A549 (cell line): ENCODE measurements at regions not wholly inside any gene's neighbourhood (a gene's known extent, or its start where the extent isn't known, plus 50 kb on each side); places are given as distances from the start of the nearest gene placed in this dataset.

ENCODE experiments used
- ATAC-seq, 2 experiments: fragments of 200-7000 bp in 1 of 2; fragments of >200 bp in 1 of 2; cut with Nextera tagmentation in 1 of 2; cut with Tn5 transposase in 1 of 2; 3 replicates each; pipeline versions ENCODE4 v1.8.0 to v1.9.1; 2018 to 2020; ENCODE audit warnings: mild to moderate bottlenecking in 1 of 2, moderate library complexity in 1 of 2
- CTCF ChIA-PET: fragments of 300-600 bp; sonication (Branson Sonifier 250); formaldehyde crosslinking; extraction: SDS; loops from one replicate; lab custom pipeline; 2021; ENCODE audit warnings: antibody characterized with exemption, inconsistent platforms; lab: Yijun Ruan, JAX
- POLR2A ChIA-PET: fragments of 350-600 bp; formaldehyde crosslinking; extraction: SDS; loops from one replicate; lab custom pipeline; 2021; ENCODE audit warnings: antibody characterized with exemption, inconsistent platforms; lab: Yijun Ruan, JAX
- DNase-seq, 2 experiments: peaks; one replicate each; pipeline versions ENCODE4 v3.0.0 to v3.0.0-alpha.2; 2011 to 2016; ENCODE audit warnings: low read depth in 1 of 2, low spot score in 1 of 2
- FAIRE-seq: peaks from 2 replicates; lab custom pipeline; 2011; peaks lifted over from hg19 to GRCh38; lab: Jason Lieb, UNC
- H3K27ac ChIP-seq, 2 experiments: fragments of >200 bp; sonication (Bioruptor Twin); formaldehyde crosslinking; 3 replicates each; pipeline ENCODE4 v1.5.1; 2016 to 2017
- H3K4me1 ChIP-seq: fragments of >200 bp; sonication (Bioruptor Twin); formaldehyde crosslinking; 3 replicates; pipeline ENCODE4 v1.6.1; 2016
- H3K4me2 ChIP-seq: fragments of >200 bp; sonication (Bioruptor Twin); formaldehyde crosslinking; 3 replicates; pipeline ENCODE4 v1.6.1; 2016
- H3K4me3 ChIP-seq: fragments of >200 bp; sonication (Bioruptor Twin); formaldehyde crosslinking; 3 replicates; pipeline ENCODE4 v1.5.1; 2016
- H3K9me3 ChIP-seq: fragments of >200 bp; sonication (Bioruptor Twin); formaldehyde crosslinking; 3 replicates; pipeline ENCODE4 v1.6.1; 2016
- CBX2 ChIP-seq: fragments of 200-600 bp; sonication (generic); IDR thresholded peaks from 2 replicates; pipeline ENCODE4 v1.6.1; 2016; ENCODE audit warnings: low read depth, mild to moderate bottlenecking, borderline replicate concordance
- CHD2 ChIP-seq: fragments of 150-350 bp; IDR thresholded peaks from 2 replicates; pipeline ENCODE4 v1.6.1; 2014; ENCODE audit warnings: low read length; ENCODE audit not compliant: partially characterized antibody
- CHD4 ChIP-seq: fragments of 200-600 bp; sonication (generic); IDR thresholded peaks from 2 replicates; pipeline ENCODE4 v1.6.1; 2016; ENCODE audit warnings: antibody characterized with exemption, mild to moderate bottlenecking, borderline replicate concordance
- E2F6 ChIP-seq: IDR thresholded peaks from 2 replicates; pipeline ENCODE4 v1.6.1; 2012; ENCODE audit warnings: low read depth, borderline replicate concordance
- EHMT2 ChIP-seq: fragments of 200-600 bp; sonication (generic); IDR thresholded peaks from 2 replicates; pipeline ENCODE4 v1.6.1; 2016; ENCODE audit warnings: antibody characterized with exemption, low read depth, mild to moderate bottlenecking, moderate library complexity
- FOSL2 ChIP-seq, 2 experiments: fragments of 450-650 bp in 1 of 2; fragments of >200 bp in 1 of 2; sonication (Bioruptor Twin) in 1 of 2; formaldehyde crosslinking; IDR thresholded peaks; 2 replicates each; pipeline versions ENCODE4 v1.5.0 to v1.6.1; 2016 to 2020; ENCODE audit warnings: mild to moderate bottlenecking in 1 of 2, moderate library complexity in 1 of 2
- FOXS1 ChIP-seq: fragments of 250-450 bp; sonication (Bioruptor Pico); IDR thresholded peaks from 2 replicates; pipeline ENCODE4 v1.5.0; 2020; ENCODE audit warnings: mild to moderate bottlenecking, moderate library complexity
- GATA3 ChIP-seq: IDR thresholded peaks from 2 replicates; pipeline ENCODE4 v1.6.1; 2012; ENCODE audit warnings: borderline replicate concordance
- HEYL ChIP-seq: fragments of 250-450 bp; sonication (Bioruptor Pico); IDR thresholded peaks from 2 replicates; pipeline ENCODE4 v1.8.0; 2021; ENCODE audit warnings: mild to moderate bottlenecking, moderate library complexity
- HOXB13 ChIP-seq: fragments of 250-450 bp; sonication (Bioruptor Pico); IDR thresholded peaks from 2 replicates; pipeline ENCODE4 v1.5.0; 2020; ENCODE audit warnings: low read depth, mild to moderate bottlenecking, moderate library complexity
- KDM1A ChIP-seq: fragments of 200-600 bp; sonication (generic); IDR thresholded peaks from 2 replicates; pipeline ENCODE4 v1.6.1; 2016; ENCODE audit warnings: low read depth, mild to moderate bottlenecking
- MAFK ChIP-seq: fragments of 450-650 bp; IDR thresholded peaks from 2 replicates; pipeline ENCODE4 v1.6.1; 2014; ENCODE audit not compliant: partially characterized antibody
- MAX ChIP-seq: IDR thresholded peaks from 2 replicates; pipeline ENCODE4 v1.6.1; 2012
- NPAS2 ChIP-seq: fragments of 250-450 bp; sonication (Bioruptor Pico); IDR thresholded peaks from 2 replicates; pipeline ENCODE4 v1.8.0; 2022; ENCODE audit warnings: mild to moderate bottlenecking, moderate library complexity, borderline replicate concordance
- PBX3 ChIP-seq: IDR thresholded peaks from 2 replicates; pipeline ENCODE4 v1.6.1; 2012
- POLR2AphosphoS2 ChIP-seq: conservative IDR thresholded peaks from 2 replicates; pipeline ENCODE4 v1.6.1; 2012; ENCODE audit warnings: low read length, improper control_type of control experiment, inconsistent platforms
- RAD21 ChIP-seq, 2 experiments: fragments of >200 bp in 1 of 2; sonication (Bioruptor Twin) in 1 of 2; formaldehyde crosslinking in 1 of 2; IDR thresholded peaks in 1 of 2; conservative IDR thresholded peaks in 1 of 2; 2 replicates in 1 of 2; 3 replicates in 1 of 2; pipeline ENCODE4 v1.6.1; 2012 to 2018; ENCODE audit warnings: inconsistent platforms in 1 of 2
- RFX5 ChIP-seq: fragments of 450-650 bp; IDR thresholded peaks from 2 replicates; pipeline ENCODE4 v1.7.1; 2014; ENCODE audit warnings: antibody characterized with exemption, mild to moderate bottlenecking, moderate library complexity
- SMC3 ChIP-seq: fragments of >200 bp; sonication (Bioruptor Twin); formaldehyde crosslinking; IDR thresholded peaks from 3 replicates; pipeline ENCODE4 v1.6.1; 2018; ENCODE audit warnings: inconsistent platforms
- TP53 ChIP-seq: fragments of 250-450 bp; sonication (Bioruptor Pico); IDR thresholded peaks from 2 replicates; pipeline ENCODE4 v1.5.0; 2021; ENCODE audit warnings: mild to moderate bottlenecking, moderate library complexity
- USF2 ChIP-seq: fragments of 450-650 bp; IDR thresholded peaks from 2 replicates; pipeline ENCODE4 v1.6.1; 2014; ENCODE audit warnings: antibody characterized with exemption
- ZNF302 ChIP-seq: fragments of 250-450 bp; sonication (Bioruptor Pico); IDR thresholded peaks from 2 replicates; pipeline ENCODE4 v1.9.0; 2021; ENCODE audit warnings: inconsistent platforms, mild to moderate bottlenecking, moderate library complexity
- WGBS: methylation state at CpG from one replicate; pipeline ENCODE4 v1.1.6; 2017; ENCODE audit errors: missing lambda C conversion rate; 5-methylcytosine and 5-hydroxymethylcytosine counted together

GRCh38 chr1:221573756-221574155, 168.1 kb downstream of the DUSP10 start:
- WGBS, result 83% methylated on average over 5 of the region's 5 CpGs
- no peak for FAIRE-seq
- ChIA-PET POLR2A (no interaction called here), CTCF (interaction anchor here (0.7 to 1.1 kb wide), 2 partner anchors 11 to 402 kb away, joined by 3 read pairs; no protein-coding TSS in a partner anchor)
- H3K4me3 ChIP-seq, result no peak overlapping the region
- H3K4me1 ChIP-seq, result no peaks in the 10 kb centered on the region
- H3K4me2 ChIP-seq, result no peak overlapping the region
- ATAC-seq, result no peak
- H3K27ac ChIP-seq, result no peak overlapping the region
- DNase-seq, result no peak
- 0 out of 3 replicates have a peak, but pooled peaks cover 5% of the 10 kb centered on the region for H3K9me3 ChIP-seq
- TF ChIP-seq MAX (no peak), HEYL (CRISPR knock-in tag) (no peak), NPAS2 (CRISPR knock-in tag) (no peak), MAFK (no peak), RAD21 (conservative IDR thresholded peaks at IDR 0.05 in 1 of 2, IDR thresholded peaks at IDR 0.05 in 1 of 2) (no peak), EHMT2 (no peak), SMC3 (no peak), ZNF302 (CRISPR knock-in tag) (no peak), E2F6 (no peak), RFX5 (no peak), CHD2 (no peak), POLR2AphosphoS2 (no peak)

GRCh38 chr1:221574529-221574928, 167.4 kb downstream of the DUSP10 start:
- no peak overlapping the region for H3K4me2 ChIP-seq
- 86% methylated on average over 2 of the region's 2 CpGs for WGBS
- 0 out of 3 replicates have a peak, but pooled peaks cover 5% of the 10 kb centered on the region for H3K9me3 ChIP-seq
- ChIA-PET POLR2A (no interaction called here), CTCF (interaction anchor here (0.7 to 1.1 kb wide), 2 partner anchors 12 to 403 kb away, joined by 3 read pairs; no protein-coding TSS in a partner anchor)
- H3K4me3 ChIP-seq, result no peak overlapping the region
- ATAC-seq (no peak), DNase-seq (no peak), FAIRE-seq (no peak)
- no peak overlapping the region for H3K27ac ChIP-seq
- H3K4me1 ChIP-seq, result no peaks in the 10 kb centered on the region
- TF ChIP-seq MAX (no peak), RFX5 (no peak), CBX2 (no peak), HOXB13 (CRISPR knock-in tag) (no peak), KDM1A (no peak), FOSL2 (IDR thresholded peaks at IDR 0.05) (no peak), FOSL2 (CRISPR knock-in tag; IDR thresholded peaks at IDR 0.05) (no peak), PBX3 (no peak), USF2 (no peak), POLR2AphosphoS2 (no peak), FOXS1 (CRISPR knock-in tag) (no peak), TP53 (CRISPR knock-in tag) (no peak), NPAS2 (CRISPR knock-in tag) (no peak)

- WGBS, result 80% methylated on average over 7 of the region's 7 CpGs
- no peak for ATAC-seq
- Histone ChIP-seq H3K27ac (no peak overlapping the region), H3K9me3 (0 out of 3 replicates have a peak, but pooled peaks cover 5% of the 10 kb centered on the region), H3K4me3 (no peak overlapping the region), H3K4me1 (no peaks in the 10 kb centered on the region), H3K4me2 (no peak overlapping the region)
- DNase-seq, result no peak
- TF ChIP-seq GATA3 (no peak), EHMT2 (no peak), USF2 (no peak), CHD4 (no peak)
- ChIA-PET POLR2A (no interaction called here), CTCF (no interaction called here)
- no peak for FAIRE-seq
Measured at GRCh38 chr1:221575605-221576004, 166.3 kb downstream of the DUSP10 start.
